Sigmoid colon (tissue), 4 donors: ENCODE measurements at regions not wholly inside any gene's neighbourhood (a gene's known extent, or its start where the extent isn't known, plus 50 kb on each side); places are given as distances from the start of the nearest gene placed in this dataset.

Experiments
- EP300 ChIP-seq, 4 donors: sonication (generic); formaldehyde crosslinking; IDR thresholded peaks; one replicate each; pipeline ENCODE4 v1.6.1; 2017; ENCODE audit warnings: antibody characterized with exemption in 4 of 4
- POLR2A ChIP-seq, 2 donors: fragments of 450-650 bp; IDR thresholded peaks; one replicate each; pipeline ENCODE4 v1.6.1; 2016; ENCODE audit warnings: antibody characterized with exemption in 2 of 2, mild to moderate bottlenecking in 2 of 2, moderate library complexity in 2 of 2
- POLR2AphosphoS5 ChIP-seq, 4 donors: sonication (generic); formaldehyde crosslinking; IDR thresholded peaks; one replicate each; pipeline ENCODE4 v1.6.1; 2017; ENCODE audit warnings: antibody characterized with exemption in 4 of 4
- TF ChIP-seq, protein P1 (sequence below), 4 experiments: fragments of 450-650 bp in 3 of 4; fragments of 200-600 bp in 1 of 4; IDR thresholded peaks; one replicate each; pipeline ENCODE4 v1.5.1; 2016 to 2019; ENCODE audit warnings: antibody characterized with exemption in 4 of 4, mild to moderate bottlenecking in 3 of 4, moderate library complexity in 2 of 4

DNA sequence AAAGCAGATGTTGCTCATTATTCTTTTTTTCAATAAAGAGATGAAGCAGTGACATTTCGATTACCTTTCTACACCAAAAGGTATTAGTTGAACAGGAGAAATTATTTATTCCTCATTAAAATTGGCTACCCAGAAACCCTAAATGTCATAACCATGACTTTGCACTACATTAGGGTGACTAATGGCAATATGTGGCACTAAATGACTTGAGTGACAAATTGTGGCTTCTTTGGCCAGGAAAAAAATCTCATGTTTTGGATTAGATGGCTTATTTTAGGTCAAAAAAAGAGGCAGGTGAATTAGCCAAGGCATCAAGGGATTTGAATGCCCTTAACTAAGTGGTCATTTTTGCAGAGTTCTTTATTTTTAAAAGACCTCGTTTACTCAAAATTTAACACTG, 353.9 kb downstream of the NDFIP2 start:
- TF ChIP-seq POLR2A (IDR thresholded peaks at IDR 0.05), result no peak
- no peak for TF ChIP-seq EP300 (IDR thresholded peaks at IDR 0.05)
- TF ChIP-seq, protein P1, sequence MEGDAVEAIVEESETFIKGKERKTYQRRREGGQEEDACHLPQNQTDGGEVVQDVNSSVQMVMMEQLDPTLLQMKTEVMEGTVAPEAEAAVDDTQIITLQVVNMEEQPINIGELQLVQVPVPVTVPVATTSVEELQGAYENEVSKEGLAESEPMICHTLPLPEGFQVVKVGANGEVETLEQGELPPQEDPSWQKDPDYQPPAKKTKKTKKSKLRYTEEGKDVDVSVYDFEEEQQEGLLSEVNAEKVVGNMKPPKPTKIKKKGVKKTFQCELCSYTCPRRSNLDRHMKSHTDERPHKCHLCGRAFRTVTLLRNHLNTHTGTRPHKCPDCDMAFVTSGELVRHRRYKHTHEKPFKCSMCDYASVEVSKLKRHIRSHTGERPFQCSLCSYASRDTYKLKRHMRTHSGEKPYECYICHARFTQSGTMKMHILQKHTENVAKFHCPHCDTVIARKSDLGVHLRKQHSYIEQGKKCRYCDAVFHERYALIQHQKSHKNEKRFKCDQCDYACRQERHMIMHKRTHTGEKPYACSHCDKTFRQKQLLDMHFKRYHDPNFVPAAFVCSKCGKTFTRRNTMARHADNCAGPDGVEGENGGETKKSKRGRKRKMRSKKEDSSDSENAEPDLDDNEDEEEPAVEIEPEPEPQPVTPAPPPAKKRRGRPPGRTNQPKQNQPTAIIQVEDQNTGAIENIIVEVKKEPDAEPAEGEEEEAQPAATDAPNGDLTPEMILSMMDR (IDR thresholded peaks at IDR 0.05), result no peak
- TF ChIP-seq POLR2AphosphoS5 (IDR thresholded peaks at IDR 0.05), result no peak
